ENCODE measurements at regions not wholly inside any gene's neighbourhood (a gene's known extent, or its start where the extent isn't known, plus 50 kb on each side); places are given as distances from the start of the nearest gene placed in this dataset.

DNA sequence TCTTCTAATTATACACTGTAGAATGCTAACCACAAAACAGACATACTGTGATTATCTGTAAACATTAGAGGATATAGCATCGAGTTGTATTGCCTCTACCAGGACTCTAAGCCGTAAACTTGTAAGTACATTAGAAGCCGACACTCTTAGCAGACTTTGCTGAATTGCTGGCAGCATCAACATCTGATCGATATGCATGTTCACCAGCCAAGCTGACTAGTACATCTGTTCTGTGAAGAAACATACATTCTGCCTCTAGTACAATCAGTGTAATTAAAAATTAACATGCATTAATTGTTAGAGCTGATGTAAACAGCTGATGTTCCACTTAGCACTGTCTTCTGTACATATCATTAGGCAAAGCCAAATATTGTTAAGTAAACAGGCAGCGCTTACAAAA is 502.2 kb downstream of the NR4A2 start:
- no peak overlapping the region for H3K4me3 ChIP-seq
- H3K9me3 ChIP-seq = no peaks in the 10 kb centered on the region
- no peaks in the 10 kb centered on the region for H3K27me3 ChIP-seq
- no peaks in the 10 kb centered on the region for H3K4me1 ChIP-seq
- H3K36me3 ChIP-seq = no peaks in the 10 kb centered on the region
- intact Hi-C loops (cut with DNase I) = no loop called here
- no peak for DNase-seq
- no peak for ATAC-seq
- TF ChIP-seq, protein P1, sequence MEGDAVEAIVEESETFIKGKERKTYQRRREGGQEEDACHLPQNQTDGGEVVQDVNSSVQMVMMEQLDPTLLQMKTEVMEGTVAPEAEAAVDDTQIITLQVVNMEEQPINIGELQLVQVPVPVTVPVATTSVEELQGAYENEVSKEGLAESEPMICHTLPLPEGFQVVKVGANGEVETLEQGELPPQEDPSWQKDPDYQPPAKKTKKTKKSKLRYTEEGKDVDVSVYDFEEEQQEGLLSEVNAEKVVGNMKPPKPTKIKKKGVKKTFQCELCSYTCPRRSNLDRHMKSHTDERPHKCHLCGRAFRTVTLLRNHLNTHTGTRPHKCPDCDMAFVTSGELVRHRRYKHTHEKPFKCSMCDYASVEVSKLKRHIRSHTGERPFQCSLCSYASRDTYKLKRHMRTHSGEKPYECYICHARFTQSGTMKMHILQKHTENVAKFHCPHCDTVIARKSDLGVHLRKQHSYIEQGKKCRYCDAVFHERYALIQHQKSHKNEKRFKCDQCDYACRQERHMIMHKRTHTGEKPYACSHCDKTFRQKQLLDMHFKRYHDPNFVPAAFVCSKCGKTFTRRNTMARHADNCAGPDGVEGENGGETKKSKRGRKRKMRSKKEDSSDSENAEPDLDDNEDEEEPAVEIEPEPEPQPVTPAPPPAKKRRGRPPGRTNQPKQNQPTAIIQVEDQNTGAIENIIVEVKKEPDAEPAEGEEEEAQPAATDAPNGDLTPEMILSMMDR (IDR thresholded peaks at IDR 0.05) = no peak
- no peak overlapping the region for H3K27ac ChIP-seq

DNA sequence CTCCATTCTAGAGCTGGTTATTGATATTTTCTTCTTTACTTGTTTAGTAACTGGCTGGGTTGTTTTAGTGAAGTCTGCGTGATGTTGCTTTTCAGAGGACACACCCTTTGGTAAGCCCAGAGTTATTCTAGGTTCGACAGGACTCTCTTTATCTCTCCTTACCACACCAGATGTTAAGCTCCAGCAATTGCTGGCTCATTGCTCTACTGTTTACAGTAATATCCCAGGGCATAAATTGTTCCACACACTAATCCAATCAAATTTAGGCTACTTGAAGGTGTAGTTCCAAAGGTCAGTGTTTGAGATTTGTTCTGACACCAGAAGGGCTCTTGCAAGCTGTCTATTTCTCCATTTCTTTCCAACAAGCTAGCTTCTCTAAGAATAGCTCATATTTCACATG is 506.6 kb downstream of the NR4A2 start:
- no peaks in the 10 kb centered on the region for H3K27me3 ChIP-seq
- H3K27ac ChIP-seq = no peak overlapping the region
- H3K36me3 ChIP-seq = no peaks in the 10 kb centered on the region
- H3K9me3 ChIP-seq = no peaks in the 10 kb centered on the region
- H3K4me3 ChIP-seq = no peak overlapping the region
- TF ChIP-seq, protein P1 (IDR thresholded peaks at IDR 0.05) = no peak
- no peaks in the 10 kb centered on the region for H3K4me1 ChIP-seq
- ATAC-seq = no peak
- DNase-seq = no peak
- intact Hi-C loops (cut with DNase I) = no loop called here

DNA sequence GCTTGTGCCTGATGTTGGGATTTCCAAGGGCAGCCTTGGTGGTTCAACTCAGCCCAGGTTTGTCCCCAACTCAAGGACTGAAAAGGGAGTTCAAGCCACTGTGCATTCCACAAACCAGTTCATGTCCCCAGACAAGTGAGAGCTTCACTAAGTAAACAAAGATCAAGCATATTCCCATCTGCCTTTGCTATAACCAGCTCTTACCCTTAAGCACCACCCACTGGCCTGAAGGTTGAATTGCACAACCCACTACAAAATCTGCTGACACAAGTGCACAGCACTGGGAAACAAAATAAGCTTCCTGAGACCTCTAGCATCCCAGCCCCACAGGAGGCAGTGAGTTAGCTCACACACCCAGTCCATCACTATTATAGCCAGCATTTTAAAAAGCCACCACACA is 516.7 kb downstream of the NR4A2 start:
- H3K27ac ChIP-seq = no peak overlapping the region
- DNase-seq (no peak), ATAC-seq (peak; percentile 76)
- no peak overlapping the region for H3K4me3 ChIP-seq
- intact Hi-C loops (cut with DNase I) = no loop called here
- H3K36me3 ChIP-seq = no peaks in the 10 kb centered on the region
- H3K9me3 ChIP-seq = no peaks in the 10 kb centered on the region
- H3K4me1 ChIP-seq = no peaks in the 10 kb centered on the region
- no peaks in the 10 kb centered on the region for H3K27me3 ChIP-seq
- TF ChIP-seq, protein P1 (IDR thresholded peaks at IDR 0.05) = no peak

DNA sequence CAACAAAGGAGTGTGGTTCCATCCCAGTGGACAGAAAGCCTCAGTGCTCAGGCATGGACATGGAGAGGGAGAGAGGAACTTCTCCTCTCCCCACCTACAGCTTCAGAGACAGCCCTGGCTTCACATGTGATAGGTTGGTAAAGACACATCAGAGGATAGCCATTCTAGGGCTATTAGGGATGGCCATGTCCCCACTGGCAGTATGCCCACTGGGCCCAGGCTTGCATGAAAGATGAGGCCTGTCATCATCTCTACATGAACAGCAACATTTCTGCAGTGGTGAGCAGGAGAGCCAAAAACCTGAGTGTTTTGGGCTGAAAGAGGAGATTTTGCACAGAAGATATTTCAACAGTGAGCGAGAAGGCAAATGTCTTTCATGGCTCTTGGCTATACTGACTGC is 517.2 kb downstream of the NR4A2 start:
- no peak for ATAC-seq
- H3K27me3 ChIP-seq = no peaks in the 10 kb centered on the region
- no peaks in the 10 kb centered on the region for H3K9me3 ChIP-seq
- H3K4me1 ChIP-seq = no peaks in the 10 kb centered on the region
- intact Hi-C loops (cut with DNase I) = no loop called here
- H3K36me3 ChIP-seq = no peaks in the 10 kb centered on the region
- no peak overlapping the region for H3K4me3 ChIP-seq
- TF ChIP-seq, protein P1 (IDR thresholded peaks at IDR 0.05) = no peak
- DNase-seq = no peak
- no peak overlapping the region for H3K27ac ChIP-seq

DNA sequence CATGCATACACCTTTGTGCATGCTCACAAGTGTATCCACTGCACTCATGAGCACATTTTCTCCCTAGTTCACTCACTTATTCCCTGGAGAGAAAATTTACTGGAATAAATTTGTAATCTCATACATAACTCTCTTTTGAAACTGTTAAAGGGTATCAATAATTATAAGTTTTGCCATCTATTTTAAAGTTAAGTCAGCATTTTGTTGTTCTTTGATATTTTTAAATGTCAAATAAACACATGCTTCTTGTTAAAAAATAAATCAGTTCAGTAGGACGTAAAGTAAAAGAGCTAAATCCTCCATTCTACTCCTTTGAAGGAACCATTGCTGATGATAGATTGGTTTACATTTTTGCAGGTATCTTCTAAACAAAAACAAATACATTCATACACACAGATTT is 522.1 kb downstream of the NR4A2 start:
- Histone ChIP-seq H3K27me3 (no peaks in the 10 kb centered on the region), H3K27ac (no peak overlapping the region), H3K9me3 (no peaks in the 10 kb centered on the region), H3K36me3 (no peaks in the 10 kb centered on the region), H3K4me1 (no peaks in the 10 kb centered on the region), H3K4me3 (no peak overlapping the region)
- DNase-seq = no peak
- TF ChIP-seq, protein P1 (IDR thresholded peaks at IDR 0.05) = no peak
- intact Hi-C loops (cut with DNase I) = no loop called here
- ATAC-seq = no peak

DNA sequence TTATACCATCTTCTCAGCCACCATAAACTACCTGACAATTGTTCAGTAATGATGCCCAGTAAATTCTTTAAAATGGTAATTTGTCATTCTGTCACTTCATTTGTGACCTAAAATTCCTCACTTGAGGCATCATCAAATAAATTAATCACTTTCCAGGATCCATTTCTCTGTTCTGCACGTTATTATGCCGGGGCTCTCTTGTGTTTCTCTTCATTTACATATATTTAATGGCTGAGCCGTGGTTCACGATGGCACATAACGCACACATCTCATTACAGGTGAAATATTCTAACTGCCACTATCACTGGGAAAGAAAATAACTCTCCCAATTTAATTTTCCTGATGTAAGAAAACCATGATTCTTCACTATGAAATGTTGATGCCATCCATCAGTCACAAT is 529.6 kb downstream of the NR4A2 start:
- no peaks in the 10 kb centered on the region for H3K4me1 ChIP-seq
- intact Hi-C loops (cut with DNase I) = no loop called here
- ATAC-seq (no peak), DNase-seq (no peak)
- no peak overlapping the region for H3K27ac ChIP-seq
- no peaks in the 10 kb centered on the region for H3K36me3 ChIP-seq
- no peaks in the 10 kb centered on the region for H3K9me3 ChIP-seq
- H3K27me3 ChIP-seq = no peaks in the 10 kb centered on the region
- TF ChIP-seq, protein P1 (IDR thresholded peaks at IDR 0.05) = no peak
- H3K4me3 ChIP-seq = no peak overlapping the region

Data from upper lobe of right lung (tissue), 1 donor.